ENCODE measurements at regions not wholly inside any gene's neighbourhood (a gene's known extent, or its start where the extent isn't known, plus 50 kb on each side); places are given as distances from the start of the nearest gene placed in this dataset.
"Not testable (repeated sequence)": the region's sequence is repeated elsewhere in the genome, so short reads cannot be mapped to it uniquely, and the experiment has no call there.

DNA sequence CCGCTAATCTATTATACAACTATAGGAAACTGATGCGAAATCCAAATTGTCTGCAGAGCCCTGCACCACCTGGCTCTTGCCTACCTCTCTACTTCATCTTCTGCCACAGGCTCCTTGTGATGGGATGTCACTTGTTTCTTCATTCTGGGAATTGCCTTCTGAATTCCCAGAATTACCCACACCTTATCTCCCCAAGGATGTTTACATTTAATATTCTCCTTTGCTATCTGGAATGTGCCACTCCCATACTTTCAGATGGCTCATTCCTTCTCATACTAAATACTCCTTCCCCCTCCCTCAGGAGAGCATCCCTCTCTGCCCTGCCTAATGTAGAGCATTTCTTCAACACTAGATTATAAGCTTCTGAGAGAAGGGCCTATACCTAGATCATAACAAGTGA lies 573.1 kb downstream of the GALC start:
- DNase-seq (ENCODE audit: low spot score) = no peak

DNA sequence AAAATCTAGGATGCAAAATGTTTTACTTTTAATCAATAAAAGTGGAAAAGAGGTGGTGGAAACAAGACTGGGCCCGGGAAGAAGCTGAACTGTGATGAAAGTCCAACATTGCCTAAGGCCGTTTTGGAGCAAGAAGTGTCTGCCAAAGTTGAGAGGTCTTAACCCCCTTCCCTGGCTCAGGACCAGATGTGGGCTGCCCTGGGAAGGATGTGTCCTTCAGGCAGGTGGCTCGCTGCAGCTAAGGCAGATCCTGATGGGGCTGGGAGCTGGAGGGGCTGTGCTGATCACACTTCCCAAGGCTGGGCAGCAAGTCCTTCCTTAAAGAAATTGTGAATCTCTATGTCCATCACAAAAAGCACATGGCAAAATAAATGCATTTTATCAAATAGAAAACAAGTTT lies 581.6 kb downstream of the GALC start:
- DNase-seq (ENCODE audit: low spot score) = no peak

DNA sequence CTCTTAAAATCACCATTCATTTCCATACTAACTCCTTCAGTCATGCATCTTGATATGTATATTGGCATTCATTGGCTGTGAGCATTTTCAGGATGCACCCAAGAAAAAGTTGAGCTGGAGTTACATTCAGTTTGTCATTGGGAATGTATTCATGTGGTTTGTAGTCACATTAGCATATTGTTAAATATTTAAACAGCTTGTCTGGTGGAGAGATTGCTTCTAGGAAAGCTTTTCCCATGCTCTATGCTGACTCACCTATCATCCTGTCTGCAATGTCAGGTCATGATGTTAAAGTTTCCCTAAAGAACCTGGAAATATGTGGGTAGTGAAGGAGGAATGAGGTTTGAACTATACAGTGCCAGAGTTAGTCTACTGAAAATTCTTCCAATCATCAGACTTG lies 583.6 kb downstream of the GALC start:
- no peak for DNase-seq (ENCODE audit: low spot score)

DNA sequence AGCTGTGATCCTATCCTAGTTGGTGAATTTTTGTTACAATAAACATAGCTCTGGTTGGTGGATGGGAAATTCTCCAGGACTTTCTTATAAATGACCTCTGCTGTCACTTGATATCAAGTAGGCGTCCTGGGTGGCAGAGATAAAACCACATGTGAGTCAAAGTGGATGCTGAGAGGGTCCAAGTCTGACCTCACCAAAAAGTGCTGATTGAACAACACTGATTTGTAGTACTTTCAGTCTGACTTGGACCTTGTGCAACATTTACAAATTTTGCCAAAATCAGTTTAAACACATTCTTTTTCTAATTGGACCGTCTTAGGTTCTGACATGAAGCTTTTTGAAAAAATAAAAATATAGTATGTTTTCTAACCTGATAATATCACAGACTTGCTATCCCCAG lies 585.6 kb downstream of the GALC start:
- no peak for DNase-seq (ENCODE audit: low spot score)

DNA sequence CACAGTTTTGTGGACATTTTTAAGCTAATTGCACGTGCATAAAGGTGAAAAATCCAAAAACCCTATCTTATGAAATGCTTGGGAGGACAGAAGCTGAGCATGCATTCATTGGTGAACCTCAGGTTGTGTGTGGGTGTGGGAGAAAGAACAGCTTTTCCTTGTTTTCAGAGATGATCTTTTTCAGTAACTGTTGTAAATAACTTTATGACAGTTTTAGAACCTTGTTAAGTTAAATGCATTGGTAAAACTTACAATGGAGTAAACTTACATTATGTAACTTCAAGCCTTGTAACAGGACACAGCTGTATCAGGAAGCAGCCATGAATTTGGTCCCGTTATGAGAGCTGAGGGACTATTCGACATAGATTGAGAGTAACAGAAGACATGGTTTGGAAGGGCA lies 587.4 kb downstream of the GALC start:
- no peak for DNase-seq (ENCODE audit: low spot score)

DNA sequence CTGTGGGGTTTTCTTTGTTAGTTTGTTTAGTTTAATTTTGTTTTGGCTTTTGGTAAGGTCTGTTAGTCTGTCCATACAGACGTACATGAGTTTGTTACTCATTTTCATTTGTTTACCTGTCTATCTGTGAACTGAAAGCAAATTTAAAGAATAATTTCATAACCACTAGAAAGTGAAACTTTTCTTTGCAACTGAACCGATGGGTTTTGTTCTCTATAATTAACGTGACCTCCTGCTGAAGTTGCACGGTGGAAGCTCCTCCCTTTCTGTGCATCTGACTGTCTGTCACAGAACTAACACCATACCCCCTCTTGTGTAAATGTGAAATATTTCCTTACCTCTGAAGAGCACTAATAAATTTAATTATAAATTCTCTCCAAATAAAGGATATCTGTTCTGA lies 595.5 kb downstream of the GALC start:
- no peak for DNase-seq (ENCODE audit: low spot score)

DNA sequence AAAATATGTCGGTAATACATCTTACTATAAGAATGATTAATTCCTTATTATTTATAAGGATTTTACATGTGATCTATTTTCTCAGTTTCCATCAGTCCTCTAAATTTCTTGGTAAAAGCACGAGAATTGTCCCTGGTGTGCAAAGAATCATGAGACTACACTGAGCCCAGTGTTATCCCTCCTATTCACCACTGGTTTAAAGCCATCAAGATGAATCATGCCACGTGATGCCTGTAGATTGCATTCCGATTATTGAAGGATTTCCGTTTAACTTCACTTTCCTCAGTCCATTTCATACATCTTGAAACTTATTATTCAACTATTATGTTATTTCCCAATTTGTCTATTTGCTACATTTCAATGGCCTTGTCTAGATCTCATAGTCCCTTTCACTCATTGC lies 601.9 kb downstream of the GALC start:
- DNase-seq (ENCODE audit: low spot score) = no peak

DNA sequence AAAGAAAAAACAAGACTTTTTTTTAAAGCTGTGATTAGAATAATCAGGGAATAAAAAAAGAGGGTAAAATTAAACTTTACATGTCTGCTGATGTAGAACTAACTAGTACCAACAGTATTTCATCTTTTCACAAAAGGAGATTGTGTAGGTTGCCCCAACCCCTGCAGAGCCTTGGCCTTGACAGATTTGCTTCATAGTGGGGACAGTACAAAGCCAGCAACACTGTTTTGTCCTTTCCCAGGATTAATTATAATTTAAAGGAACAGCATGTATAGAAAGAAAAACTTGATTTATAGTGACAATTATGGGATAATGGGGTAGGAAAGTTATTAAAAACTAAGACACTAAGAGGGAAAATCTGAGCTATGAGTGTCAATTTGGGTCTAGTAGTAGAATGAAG lies 604.0 kb downstream of the GALC start:
- no peak for DNase-seq (ENCODE audit: low spot score)

DNA sequence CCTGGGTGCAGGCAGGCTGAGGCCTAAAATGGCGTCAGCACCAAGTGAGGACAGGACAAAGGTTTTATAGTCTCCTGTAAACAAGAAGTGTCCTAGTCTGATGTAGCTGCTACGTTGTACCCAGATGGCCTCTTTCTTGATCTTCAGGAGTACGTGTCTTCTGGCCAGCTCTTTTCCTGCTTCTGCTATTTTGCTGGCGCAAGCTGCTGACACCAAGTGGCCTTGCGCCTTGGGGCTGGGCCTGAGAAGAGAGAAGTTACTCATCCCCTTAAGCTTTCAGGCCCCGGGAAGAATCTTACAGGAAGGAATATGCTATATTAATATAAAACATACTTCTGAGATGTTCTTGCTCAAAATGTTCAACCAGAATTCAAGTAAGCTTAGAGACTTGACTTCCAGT lies 605.2 kb downstream of the GALC start:
- no peak for DNase-seq (ENCODE audit: low spot score)

DNA sequence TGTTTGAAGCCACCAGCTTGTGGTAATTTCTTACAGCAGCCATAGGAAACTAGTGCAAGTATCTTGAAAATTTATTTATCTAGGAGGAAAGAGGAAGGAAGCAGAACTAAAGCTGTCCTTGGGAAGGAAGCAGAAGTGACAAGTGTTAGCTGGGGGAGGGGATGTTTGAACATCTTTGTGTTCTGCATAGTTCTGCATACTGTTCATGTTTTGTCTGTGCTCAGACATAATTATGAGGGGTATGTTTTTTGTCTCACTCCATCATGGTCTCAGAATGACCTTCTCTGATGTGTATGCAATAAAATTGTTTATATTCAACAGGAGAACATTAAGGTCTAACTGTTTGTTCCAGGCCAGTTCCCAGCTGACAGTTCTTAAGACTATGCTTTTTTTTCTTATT lies 606.5 kb downstream of the GALC start:
- DNase-seq (ENCODE audit: low spot score) = no peak

DNA sequence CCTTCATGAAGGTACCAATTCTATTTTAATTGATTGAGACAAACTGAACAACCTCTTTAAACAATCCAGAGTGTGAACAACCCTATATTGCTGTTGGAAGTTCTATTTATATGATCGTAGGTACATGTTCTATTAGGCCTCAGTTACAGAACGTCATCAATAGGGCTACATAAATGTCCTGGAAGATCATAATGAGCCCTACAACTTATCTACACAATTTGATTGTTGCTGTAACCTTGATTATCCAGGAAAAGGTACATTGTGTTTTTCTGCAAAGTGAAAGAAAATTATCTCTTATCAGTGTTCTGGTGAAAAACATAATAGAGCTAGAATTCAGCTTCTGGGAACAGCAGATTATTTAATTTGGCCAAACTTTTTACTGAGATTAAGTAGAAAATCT lies 612.9 kb downstream of the GALC start:
- no peak for DNase-seq (ENCODE audit: low spot score)

DNA sequence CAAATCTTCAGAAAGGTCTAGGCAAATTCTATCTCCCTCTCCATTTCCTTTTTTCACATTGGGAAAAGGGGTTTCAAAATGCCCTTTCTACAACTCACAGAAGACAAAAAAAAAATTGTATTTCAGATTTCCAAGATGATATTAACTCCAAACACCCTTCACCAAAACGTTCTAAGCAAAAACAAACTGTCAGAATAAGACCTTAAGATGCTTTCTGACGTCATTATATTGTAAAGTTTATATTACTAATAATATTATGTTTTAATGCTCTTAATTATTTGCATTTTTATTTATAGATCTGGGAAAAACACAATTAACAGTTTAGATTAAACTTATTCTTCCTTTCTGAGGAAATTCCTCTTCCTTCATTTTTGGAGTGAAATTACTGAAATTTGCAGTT lies 624.2 kb downstream of the GALC start:
- no peak for DNase-seq (ENCODE audit: low spot score)

DNA sequence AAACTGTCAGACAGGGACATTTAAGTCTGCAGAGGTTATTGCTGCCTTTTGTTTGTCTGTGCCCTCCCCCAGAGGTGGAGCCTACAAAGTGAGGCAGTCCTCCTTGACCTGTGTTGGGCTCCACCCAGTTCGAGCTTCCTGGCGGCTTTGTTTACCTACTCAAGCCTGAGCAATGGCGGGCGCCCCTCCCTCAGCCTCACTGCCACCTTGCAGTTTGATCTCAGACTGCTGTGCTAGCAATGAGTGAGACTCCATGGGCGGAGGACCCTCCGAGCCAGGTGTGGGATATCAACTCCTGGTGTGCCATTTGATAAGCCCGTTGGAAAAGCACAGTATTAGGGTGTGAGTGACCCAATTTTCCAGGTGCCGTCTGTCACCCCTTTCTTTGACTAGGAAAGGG lies 632.7 kb downstream of the GALC start:
- not testable (repeated sequence) for DNase-seq (ENCODE audit: low spot score)

DNA sequence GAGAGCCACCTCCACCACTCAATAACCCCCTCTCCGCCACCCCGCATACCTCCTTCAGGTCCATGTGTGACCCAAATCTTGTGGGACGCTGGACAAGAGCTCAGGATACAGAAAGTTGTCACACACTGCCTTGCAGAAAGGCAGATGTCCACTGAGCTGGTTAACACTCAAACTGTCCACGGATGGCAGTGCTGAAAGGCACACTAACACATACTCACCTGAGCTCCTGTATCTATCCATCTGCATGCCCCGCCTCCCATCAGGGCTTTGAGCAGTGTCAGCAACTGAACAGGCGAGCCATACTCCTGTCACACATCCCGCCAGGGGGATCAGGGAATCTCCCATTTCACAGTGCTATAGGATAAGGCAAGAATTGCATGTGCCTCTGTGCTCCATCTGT lies 642.0 kb downstream of the GALC start:
- DNase-seq (ENCODE audit: low spot score) = no peak

DNA sequence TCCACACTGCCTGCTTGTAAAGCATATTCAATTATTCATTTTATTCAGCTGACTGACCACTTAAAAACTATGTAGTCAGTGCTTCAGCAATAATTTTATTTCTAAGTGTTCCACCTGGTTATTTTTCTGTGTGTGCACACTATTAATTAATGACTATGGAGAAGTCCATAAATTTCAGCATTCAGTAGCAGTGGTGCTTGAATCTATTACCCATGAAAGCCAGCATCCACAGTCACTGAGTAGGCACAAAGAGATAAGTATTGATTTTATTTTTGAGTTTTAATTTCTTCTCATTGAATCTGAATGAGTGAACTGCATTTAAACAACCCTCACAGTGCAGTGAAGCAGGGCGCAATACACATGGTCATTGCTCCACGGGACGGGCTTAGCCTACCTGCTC lies 643.1 kb downstream of the GALC start:
- DNase-seq (ENCODE audit: low spot score) = no peak

DNA sequence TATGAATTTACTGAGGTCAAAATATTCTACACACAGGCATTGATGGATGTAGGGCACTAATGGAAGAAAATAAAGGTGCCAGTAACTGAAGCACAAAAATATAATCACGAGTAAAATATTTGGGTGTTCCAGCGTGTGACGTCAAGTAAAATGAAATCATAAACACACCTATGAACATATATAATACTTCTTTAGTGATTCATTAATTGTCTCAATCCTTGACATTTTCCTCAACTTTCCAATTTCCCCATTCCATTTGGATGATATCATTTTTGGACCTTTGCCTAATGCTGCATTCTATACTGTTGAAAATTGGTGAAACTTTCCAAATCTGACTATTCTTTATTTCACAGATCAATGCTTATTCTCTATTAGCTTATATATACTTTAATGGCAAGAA lies 649.3 kb downstream of the GALC start:
- no peak for DNase-seq (ENCODE audit: low spot score)

DNA sequence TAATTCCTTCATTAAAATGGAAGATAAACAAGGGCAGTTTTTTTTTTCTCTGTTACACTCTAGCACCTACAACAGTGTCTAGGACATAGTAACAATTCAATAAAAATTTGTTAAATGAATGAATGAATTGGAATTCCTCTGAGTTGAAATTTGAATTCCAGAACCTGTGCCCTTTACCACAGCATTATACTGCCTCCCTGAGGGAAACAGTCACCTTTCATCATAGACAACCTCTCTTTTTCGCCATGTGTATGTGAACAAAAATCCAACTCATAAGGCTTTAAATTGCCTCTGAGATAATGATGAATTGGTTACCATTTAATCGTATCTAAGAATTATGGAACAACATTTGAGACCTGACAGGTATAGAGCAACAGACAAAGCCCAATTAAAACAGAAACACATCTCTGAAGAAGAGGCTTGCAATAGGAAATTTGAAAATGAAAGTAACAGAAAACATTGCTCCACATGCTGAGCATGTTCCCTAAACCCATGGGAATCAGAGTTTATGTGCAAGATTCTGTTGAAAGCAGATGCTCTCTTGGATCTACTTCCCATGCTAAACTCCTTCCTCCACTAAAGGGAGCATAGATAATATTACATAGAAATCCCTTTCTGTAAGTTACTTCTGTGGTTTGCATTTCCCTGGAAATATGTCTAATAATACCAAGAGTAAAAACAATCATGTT lies 657.8 kb downstream of the GALC start:
- DNase-seq (ENCODE audit: low spot score) = no peak

DNA sequence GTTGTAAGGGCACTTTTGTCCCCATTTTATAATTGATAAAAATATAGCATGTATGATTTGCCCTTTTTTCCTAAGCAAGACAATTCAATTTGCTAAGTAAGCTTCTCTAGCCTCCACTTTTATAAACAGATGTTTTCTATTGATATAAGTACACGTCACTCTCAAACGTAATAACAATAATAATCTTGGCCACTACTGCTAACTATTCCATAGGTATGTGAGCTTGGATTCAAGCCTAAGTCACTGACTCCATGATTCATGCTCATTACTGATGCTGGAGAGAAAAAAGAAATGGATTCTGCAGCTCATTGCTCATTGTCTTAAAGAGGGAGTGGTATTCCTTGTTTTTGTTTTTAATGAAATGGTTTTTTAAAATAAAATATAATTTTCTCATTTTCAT lies 661.0 kb downstream of the GALC start:
- no peak for DNase-seq (ENCODE audit: low spot score)

DNA sequence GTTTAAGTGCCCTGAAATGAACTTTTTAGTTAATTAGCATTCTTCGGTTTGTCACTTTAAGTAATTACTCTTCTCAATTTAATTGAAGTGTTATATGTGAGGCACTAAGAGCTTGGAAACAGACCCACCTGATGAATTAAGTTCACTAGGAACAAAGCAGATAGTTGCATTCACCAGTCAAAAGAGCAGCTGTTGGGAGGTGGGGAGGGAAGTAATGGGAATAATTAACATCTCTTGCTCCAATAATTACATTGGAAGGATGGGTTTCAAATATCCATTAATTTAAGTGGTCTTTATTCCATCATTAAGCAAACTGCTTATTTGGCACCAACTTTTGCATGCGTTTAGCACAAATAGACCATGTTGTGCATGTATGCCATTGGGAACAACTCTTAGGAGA lies 667.2 kb downstream of the GALC start:
- DNase-seq (ENCODE audit: low spot score) = no peak

DNA sequence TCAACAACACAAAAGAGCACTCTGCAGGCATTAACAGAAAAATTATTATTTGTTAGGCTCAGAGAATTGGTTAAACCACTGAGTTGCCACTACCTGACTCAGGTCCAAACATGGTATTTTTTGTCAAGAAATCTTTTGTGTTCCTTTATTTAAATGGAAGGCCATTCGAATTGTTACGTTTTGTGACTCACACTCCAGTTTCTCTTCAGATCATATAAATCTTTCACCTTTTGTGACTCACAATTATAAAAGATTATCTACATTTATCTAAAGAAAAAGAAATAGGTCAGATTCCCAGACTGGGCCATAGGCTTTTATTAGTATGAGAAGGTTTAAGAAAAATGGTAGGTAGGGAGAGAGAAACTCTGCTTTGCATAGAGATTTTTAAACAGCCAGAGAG lies 669.8 kb downstream of the GALC start:
- DNase-seq (ENCODE audit: low spot score) = no peak

DNA sequence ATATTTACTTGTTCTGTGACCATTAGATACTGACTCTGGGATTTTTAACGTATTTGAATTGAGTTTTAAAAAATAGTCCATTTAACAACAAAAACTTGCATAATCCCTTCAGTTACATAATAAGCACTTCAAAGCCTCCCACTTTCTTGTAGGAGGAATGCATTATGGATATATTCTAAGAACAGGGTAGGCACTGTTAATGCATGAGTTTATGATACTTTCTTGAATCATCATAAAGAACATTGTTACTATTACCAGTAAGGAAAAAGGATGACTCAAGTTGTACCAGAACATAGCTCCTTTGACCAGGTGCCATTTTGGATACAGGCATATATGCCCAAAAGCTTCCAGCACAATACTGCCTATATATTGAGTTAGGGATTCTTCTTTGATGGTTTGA lies 671.4 kb downstream of the GALC start:
- DNase-seq (ENCODE audit: low spot score) = no peak

DNA sequence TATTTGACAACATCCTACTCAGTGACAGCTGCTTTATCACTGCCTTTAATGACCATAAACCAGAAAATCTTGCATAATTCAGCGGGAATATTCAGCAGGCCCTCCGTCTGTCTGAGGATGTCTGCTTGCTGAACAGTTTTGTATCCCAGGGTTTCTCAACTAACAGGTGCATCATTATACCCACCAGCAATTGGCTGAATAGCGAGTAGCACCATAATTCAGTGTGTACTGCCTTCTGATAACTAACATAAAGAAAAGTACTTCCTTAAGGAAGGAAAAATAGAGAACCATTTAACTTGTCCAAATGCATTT lies 680.1 kb downstream of the GALC start:
- DNase-seq (ENCODE audit: low spot score) = no peak

DNA sequence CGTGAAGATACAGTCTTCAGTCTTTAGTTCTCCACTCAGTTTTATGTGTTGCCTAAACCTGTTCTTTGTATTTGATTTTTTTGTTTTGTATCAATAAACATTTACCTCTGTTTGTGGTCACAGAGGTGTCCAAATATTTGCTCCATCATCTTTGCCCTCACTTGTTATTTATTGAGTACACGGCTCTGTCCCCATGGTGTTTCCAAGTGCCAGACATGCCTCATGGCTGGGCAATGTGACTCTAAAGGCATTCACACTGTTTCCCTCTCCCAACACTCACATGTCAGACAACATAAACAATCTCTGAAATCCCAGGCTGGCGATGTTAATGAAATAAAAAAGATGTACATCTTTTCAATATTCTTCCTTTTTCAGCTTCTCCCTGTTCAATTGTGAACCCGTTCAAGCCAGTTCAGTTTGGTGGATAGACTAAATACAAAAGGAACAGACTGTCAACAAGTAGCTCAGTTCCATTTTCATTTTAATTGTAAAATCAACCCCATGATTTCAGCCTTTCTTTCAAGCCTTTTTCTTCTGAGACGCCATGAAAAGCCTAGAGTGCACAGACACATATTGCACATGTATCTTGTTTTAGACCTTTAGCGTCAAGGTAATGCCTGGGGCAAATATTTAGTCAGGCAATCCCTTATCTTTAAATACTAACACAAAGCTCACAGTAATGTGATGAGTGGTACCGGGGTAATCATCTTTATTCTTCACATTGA lies 680.7 kb downstream of the GALC start:
- DNase-seq (ENCODE audit: low spot score) = no peak

DNA sequence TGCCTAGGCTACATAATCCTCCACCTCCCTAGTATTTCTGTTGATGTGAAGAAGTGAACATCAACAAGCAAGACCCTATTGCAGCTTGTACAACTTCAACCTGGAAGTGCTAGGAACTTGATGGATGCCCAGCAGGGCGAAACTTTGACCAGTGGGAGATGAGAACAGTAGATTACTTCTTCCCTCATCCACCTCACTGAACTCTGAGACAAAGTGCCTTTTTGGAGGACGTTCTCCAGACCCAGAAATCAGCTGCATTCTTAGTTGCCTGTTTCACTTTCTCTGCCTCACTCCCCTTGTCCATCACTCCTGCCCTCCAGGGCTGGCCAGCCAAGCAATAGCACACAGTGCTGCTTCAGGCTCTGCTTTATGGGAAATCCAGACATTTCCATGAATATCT lies 683.4 kb downstream of the GALC start:
- no peak for DNase-seq (ENCODE audit: low spot score)

All from CD4-positive, alpha-beta T cell treated with Interleukin-2 at 100 ng/mL for 4 hours (primary cell).